HG02981 (cell line): ENCODE measurements at regions not wholly inside any gene's neighbourhood (a gene's known extent, or its start where the extent isn't known, plus 50 kb on each side); places are given as distances from the start of the nearest gene placed in this dataset.

Source experiments
- ATAC-seq: cut with Tn5 transposase; IDR thresholded peaks from one replicate; pipeline ENCODE4 v1.9.1; 2021; ENCODE audit warnings: mild to moderate bottlenecking, moderate library complexity; ENCODE audit not compliant: unreplicated experiment

DNA sequence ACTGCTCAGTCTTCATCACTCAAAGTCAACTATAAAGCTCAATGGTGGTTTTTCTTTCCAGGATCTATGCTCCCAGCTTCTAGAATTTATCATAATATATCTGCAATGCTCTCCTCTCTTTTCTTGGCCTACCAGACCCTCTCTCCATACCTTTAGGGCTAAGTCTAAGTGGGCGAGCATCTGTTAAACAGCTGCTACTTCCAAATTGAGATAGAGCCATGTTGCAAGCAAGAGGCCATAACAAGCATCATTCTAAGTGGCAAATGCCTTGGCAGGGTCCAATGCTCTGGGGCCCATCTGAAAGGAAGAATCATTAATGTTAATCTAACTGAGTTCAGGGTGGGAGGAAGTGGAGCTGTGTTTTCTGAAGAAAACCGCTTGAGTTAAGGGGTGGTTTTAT is 324.0 kb downstream of the TLR4 start:
- ATAC-seq = no peak

DNA sequence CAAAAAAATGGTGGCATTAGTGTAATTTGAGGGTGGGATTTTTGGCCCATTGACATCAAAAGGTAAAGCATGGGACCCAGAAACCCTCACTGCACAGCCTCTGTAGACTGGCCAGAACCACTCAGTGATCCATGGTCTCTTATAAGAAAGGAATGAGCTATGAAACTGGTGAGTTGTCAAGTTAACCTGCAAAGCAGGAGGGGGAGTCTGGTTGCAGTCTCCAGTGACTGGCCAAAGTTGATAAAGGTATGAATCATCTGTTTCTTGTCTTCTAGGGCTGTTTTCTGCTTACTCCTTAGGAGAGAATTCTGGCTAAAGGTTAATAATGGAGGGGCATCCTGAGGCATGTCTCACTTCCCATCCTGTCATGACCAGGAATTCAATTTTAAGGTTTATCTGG is 325.2 kb downstream of the TLR4 start:
- ATAC-seq = no peak

DNA sequence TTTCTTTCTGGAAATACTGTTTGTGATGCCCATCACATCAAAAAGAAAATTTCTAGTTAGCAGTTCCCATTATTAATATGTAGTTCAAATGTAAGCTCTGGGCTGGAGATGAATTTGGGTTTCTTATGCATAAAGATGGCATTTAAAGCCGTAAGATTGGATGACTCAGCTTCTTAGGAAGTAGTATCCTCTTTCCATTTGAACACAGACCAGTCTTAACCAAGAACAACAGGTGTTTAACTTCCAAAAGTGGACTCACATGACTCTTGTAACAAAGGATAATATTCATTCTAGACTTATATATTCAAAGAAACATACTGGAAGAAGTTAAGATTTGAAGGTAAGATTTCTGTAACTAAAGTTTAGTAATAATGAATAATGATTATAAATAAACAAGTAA is 330.5 kb downstream of the TLR4 start:
- ATAC-seq = no peak

DNA sequence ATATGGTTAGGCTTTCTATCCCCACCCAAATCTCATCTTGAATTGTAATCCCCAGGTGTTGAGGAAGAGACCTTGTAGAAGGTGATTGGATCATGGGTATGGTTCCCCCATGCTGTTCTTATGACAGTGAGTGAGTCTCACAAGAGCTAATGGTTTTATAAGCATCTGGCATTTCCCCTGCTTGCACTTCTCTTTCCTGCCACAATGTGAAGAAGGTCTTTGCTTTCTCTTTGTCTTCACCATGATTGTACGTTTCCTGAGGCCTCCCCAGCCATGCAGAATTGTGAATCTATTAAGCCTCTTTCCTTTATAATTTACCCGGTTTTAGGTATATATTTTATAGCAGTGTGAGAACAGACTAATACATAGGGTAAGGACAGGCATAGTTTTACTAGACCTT is 334.5 kb downstream of the TLR4 start:
- ATAC-seq = no peak

DNA sequence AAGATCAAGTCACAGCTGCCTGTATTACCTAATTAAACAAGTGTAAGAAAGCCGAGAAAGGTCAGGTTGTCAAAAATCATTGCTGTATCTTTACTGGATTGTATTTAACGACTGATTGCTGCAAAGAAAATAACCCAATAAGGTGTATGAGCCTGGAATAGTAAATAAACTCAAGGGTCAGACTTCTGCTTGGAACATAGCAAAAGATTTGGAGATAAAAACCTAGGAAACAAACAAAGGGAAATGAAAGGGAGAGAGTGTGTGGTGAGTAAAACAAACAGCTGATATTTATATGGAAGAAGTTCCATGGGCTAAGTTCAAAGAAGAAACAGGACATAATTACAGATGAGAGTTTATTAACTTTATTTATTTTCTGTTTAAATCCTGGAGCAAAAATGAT is 354.0 kb downstream of the TLR4 start:
- ATAC-seq = no peak

DNA sequence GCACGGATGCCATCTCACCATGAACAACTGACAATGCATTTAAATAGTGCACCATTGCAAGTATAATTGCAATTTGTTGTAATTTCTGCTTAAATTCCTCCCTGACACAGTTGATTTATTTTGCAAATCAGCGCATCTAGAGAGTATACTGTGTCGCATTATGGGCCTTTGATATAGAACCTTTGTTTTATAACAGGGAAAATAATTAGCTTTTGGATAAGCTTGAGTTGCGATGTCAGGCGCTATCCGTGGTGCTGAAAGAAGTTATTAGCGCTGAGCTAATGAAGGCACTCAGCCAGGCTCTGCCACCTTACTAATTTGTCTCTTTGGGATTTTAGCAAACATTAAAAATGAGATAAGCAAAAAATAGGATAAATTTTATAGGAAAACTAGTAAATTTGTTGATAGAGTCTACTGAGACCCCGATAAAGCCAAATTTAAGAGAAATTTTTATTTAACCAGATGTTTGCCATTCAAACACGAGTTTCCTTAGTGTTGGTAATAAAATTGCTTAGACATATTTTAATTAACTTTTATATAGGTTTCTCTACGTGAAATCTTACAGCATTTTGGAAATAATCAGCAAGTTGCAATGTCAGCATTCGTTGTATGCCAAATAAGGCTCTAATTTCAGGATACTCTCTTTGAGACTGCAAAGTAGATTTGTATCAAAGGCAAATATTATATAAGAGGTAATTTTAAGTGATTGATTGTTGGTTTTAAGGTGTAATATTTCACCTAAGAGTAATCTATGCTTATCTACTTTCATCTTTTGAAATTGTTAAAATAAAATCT is 355.5 kb downstream of the TLR4 start:
- no peak for ATAC-seq

DNA sequence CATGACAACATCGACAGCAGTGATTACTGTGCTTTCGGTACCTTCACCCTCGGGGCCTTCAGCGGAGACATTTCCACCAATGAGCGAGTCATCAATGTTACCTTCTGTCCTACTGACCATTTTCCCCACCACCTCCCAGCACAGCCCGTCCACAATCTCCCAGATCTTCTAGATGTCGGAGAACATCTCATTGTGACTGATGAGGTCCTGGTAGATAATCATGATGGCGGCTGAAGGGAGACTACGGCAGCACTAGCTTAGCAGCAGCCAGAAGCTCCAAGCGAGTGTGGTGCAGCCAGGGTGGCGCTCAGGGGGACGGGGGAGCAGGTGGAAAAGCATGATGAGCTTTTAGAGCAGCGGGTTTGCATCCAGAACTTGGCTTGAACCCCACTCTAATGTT is 379.0 kb downstream of the TLR4 start:
- no peak for ATAC-seq

DNA sequence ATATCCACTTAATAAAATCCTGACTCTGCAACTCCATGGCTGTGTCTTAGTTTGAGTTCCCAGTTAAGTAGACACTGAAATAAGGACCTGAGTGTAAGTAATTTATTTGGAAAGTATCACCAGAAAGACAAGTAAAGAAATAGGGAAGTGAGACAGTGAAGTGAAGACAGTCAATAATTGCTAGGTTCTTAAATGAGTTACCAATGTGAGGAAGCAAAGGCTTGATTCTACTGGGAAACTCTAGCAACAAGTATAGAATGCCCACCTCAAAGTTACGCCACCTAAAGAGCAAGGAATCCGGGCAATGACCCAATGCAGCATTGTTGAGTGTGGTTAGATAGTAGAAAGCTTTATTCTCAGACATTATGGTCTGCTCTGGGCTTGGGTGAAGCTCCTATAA is 383.9 kb downstream of the TLR4 start:
- peak; percentile 90 for ATAC-seq

DNA sequence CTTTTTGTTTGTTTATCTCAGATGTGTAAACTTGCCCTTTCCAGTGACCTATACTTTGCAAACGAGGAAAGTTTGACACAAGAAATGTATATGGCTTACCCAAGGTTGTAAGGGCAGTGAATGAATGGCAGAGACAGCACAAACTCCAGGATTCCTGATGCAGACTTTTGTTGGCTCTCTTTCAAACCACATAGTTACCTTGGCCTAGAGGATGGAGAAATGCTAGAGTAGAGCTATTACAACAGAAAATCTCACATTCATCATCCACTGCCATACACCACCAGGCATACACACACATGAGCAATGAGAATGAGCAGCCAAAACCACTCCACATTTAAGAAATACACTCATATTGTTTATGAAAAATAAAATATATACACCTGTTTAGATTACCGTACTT is 387.0 kb downstream of the TLR4 start:
- ATAC-seq = no peak

DNA sequence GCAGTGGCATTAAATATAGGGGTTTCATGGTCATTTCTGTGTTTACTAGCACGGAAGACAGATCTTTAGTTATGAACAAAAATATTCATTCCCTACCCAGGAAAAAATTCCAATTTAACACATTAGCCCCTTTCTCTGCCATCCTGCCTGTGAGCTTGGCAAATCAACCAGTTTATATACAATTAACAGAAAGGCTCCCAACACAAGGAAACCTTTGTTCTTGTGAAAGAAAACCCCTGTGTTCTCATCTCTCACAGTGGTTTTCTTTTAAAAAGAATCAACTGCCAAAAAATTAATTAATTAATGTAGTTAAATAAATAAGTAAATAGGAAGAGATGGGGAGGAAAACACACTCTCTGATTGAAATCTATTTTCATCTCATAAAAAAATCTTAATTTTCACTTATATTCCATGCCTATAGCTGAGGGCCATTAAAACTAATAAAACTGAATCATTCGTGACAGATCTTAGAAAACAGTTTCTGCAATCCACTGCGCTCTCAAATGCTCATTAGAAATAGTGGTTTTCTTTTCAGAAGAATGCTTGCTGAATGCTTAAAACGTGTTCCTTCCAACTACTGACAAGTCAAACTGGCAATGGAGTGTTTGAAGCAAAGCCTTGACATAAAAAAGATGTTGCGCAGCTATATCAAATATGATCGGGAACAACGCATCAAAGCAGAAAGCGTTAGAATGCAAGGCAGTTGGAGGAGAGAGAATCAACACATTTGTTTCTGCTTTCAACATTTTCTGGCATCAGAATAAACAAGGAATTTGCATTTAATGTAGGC is 387.7 kb downstream of the TLR4 start:
- no peak for ATAC-seq

DNA sequence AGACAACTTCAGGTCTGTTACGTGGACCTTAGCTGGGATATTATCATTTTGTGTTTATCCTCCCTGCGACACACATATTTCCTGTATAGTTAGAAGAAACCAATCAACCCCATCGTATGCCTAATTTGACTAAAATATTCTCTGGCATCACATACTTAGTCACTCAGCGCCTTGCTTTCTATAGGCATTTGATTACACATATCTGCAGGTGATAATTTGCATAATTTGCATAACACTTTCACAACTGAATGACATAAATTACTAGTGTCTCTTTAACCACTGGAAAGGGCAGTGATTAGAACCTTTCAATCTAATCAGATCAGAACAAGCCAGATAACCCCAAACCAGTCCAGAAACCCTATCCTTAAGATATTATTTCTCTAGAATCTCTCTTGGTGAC is 390.2 kb downstream of the TLR4 start:
- ATAC-seq = no peak

DNA sequence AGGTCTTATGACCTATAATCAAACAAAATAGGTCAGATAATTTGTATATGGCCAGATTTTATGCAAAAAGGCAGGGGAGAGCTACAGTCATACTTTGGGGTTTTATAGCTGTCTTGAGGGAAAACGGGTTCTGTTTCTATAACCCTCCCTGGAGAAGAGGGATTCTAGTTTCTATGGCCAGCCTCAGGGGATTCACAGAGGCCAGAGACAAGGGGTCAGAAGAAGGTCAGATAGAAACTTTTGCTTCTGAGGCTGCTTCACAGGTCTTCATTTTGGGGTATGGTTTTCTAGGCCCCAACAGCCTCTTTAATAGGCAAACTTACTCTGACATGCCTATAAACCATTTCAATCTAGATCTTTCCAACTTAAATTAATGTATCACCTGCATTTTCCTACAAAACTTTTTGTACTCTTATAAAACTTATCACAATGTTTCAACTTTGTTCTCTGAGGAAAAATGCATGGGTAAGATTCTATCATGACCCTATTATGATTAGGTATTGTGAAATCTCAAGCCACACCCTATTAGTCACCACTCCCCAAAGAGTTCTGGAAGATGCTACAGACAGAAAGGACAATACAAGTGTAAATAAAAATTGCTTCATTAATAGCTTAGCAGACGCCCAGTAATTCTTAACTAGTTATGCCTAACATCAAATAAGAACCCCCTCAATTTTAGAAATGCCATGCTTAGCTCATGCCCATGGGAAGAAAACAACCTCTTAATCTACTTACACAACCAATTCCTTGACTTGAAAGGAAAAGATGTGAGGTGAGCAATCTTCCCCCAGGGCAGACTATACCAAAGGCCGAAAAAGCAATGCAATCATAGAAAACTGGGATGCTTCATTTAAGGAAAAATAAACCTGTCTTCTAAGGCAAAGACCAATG is 396.6 kb downstream of the TLR4 start:
- ATAC-seq = no peak

DNA sequence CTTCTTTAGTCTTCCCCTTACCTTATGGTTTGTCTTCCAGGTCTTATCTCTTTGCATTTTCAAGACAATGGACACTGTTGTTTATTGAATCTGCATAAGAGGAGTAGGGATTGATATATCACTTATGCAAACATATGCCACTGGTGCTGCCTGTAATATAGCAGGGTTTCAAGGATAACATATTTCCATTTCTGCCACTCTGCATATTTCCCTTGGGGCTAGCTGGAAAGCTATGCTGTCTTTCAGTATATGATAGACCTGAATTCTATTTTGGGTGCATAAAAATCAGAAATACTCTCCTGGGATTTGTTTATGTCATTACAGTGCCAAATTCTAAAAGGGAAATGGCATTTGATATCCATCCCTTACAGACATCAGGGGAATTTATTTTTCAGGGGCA is 400.2 kb downstream of the TLR4 start:
- no peak for ATAC-seq

DNA sequence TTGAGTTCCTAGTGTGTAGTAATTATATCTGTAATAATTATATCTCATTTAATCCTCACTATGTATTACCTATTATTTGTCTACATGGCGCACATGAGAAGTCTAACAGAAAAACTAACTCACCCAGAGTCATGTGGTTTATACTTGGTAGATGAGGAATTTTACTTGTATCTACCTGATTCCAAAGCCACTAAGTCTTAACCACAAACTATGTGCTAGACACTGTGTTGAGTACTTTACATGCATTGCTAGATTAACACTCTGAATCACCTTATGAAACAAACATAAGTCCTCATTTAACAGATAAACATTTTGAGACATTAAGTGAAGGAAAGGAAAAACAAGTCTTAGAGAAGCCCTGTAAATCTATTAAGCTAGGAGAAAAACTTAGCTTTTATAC is 404.8 kb downstream of the TLR4 start:
- no peak for ATAC-seq

DNA sequence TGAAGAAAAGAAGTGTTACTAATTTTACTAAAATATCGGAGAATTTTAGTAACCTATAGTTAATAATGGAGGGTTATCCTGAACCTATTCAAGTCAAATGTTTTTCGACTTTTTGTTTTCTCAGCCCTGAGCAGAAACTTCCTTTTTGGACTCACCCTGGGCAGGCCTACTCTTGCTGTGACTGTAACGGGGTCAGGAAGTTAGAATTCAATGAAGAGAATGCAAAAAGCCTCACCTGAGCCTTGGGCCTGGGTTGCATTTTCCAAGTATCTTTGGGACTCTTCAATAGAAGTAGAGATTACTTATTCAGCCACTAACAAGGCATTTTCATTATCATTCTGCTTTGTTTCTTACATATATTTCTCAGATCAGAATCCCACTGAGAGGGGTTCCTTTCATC is 405.3 kb downstream of the TLR4 start:
- ATAC-seq = no peak

DNA sequence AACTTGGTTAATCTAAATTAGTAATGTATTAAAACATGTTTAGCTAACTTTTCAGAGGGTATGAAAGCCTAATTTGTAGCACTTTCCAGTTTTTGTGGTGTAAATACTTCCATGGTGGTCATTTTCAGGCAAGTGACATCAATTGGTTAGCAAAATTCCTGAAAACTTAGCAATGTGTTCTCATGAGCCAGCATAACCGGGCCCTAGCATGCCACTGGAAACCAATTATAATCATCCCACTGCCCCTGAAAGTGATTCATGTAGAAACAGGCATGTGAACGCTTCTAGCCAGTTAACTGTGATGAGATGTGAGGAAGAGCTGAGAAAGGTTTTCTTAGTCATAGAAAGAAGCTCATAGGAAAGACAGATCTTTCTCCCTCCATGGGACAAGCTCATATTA is 417.2 kb downstream of the TLR4 start:
- no peak for ATAC-seq

DNA sequence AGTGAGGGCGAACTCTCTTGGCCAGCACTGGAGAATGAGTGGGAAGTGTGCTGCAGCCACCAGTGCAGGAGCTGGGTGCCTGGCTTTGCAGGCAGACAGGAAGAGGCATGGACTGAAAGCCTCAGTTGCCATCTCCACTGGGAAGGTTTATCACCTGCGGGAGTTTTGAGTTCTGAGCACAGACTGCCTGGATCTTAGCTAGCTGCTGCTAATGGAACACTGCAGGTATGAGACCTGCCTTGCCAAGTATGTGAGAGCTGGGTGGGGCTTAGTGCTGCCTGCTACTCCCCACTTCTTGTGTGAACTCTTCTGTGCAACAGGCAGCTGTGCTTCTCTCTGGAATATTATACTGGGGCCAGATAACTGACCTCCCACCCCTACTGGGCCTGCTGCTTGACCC is 424.1 kb downstream of the TLR4 start:
- ATAC-seq = no peak

DNA sequence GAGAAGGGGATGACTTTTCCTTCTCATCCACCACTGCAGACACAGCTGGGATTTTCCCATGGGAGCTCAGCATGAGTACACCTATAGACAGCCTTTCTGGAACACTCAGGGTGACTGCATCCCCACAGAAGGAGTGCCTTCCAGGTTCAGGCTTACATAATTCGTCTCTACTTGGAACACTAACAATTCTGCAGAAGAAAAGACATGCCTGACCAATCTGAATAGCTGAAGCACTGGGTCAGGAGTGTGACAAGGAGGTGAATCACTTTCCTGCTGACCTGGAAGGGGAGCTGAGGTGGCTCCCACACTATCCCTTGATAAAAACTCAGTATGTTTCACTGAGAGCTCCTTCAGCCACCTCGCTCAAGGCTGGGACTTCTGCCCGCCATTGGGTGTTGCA is 425.3 kb downstream of the TLR4 start:
- no peak for ATAC-seq

DNA sequence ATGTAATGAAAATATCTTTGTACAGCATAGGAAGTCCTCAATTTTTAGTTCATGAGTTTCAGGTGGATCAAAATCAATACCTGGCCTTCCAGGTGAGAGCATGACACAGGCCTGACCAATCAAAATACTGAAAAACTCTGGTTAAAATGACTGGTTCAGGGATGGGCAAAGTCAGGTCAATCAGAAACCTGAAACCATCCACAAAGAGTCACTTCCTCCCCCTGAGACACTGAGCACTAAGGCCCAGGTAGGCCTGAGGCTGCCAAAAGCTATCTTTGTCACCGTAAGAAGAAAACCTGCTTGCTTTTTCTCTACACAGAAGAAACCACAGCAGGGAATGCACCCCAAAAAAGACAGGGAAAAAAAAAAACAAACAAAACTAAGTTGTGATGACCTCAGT is 444.8 kb downstream of the TLR4 start:
- ATAC-seq = no peak

DNA sequence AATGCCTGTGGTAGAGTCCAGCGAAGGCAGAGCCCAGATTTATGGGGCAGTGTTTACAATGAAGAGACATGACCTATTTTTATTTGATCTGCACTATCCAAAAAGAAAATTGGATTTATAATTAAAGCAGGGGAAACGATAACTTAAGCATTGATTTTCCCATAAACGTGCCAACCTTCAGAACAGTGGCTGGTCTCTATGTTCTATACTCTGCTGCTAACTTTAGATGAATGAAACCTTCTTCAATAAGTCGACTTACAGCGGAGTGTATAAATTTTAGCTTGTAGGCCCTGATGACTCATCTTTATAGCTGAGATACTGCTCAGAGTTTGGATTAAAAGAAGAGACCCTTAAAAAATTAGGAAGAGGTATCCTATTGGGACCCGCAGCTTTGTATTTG is 452.6 kb downstream of the TLR4 start:
- no peak for ATAC-seq

DNA sequence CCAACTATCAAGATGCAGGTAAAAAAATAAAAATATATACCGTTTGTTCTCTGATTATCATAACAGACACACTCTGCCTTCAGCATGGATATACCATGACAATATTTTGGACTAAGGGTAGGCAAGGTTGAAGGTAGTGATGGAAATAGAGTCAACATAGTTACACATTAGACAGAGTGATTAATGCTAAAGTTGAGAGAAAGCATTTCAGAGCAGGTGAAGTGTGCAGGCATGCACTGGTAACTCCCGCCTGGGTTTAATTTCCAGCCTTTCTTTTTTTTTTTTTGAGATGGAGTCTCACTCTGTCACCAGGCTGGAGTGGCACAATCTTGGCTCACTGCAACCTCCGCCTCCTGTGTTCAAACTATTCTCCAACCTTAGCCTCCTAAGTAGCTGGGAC is 458.5 kb downstream of the TLR4 start:
- no peak for ATAC-seq

DNA sequence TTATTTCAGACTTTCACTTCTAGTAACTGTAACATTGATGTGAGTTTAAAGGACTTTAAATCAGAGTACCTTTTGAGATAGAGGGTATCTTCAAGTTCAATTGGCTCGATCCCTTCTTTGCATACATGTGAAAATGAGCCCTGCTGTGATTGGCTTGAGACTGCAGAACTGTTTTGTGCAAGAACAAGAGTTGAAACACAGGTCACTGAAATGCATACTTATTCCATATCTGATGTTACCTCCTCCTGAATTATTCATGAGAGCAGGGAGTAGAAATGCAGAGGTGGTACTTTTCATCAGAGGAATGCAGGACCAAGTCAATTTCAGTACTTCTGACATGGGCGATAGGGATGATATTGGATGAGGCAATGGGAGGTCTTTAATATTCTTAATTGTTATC is 459.5 kb downstream of the TLR4 start:
- no peak for ATAC-seq
